Chondrocyte (in vitro differentiated cells): ENCODE measurements at regions not wholly inside any gene's neighbourhood (a gene's known extent, or its start where the extent isn't known, plus 50 kb on each side); places are given as distances from the start of the nearest gene placed in this dataset.
"Not testable (repeated sequence)": the region's sequence is repeated elsewhere in the genome, so short reads cannot be mapped to it uniquely, and the experiment has no call there.

Experiments used
- DNase-seq: peaks from one replicate; pipeline ENCODE4 v3.0.0; 2021; ENCODE audit warnings: mixed read lengths, low spot score
- H3K27ac Mint-ChIP-seq: one replicate; pipeline ENCODE4 v1.8.0; 2021; ENCODE audit warnings: mild to moderate bottlenecking, moderate library complexity, mixed read lengths; ENCODE audit not compliant: unreplicated experiment
- H3K27me3 Mint-ChIP-seq: 2 replicates; pipeline ENCODE4 v1.8.0; 2021; ENCODE audit warnings: low read depth, mixed read lengths
- H3K36me3 Mint-ChIP-seq: 2 replicates; pipeline ENCODE4 v1.8.0; 2021; ENCODE audit warnings: low read depth, mixed read lengths
- H3K4me1 Mint-ChIP-seq: 2 replicates; pipeline ENCODE4 v1.8.0; 2021; ENCODE audit warnings: low read depth, mild to moderate bottlenecking, mixed read lengths
- H3K4me3 Mint-ChIP-seq: one replicate; pipeline ENCODE4 v1.8.0; 2021; ENCODE audit warnings: mild to moderate bottlenecking, moderate library complexity, mixed read lengths; ENCODE audit not compliant: unreplicated experiment
- H3K9me3 Mint-ChIP-seq: 2 replicates; pipeline ENCODE4 v1.8.0; 2021; ENCODE audit warnings: low read depth, mixed read lengths
- TF ChIP-seq, protein P1 (sequence below): fragments of 200-600 bp; sonication (generic); IDR thresholded peaks from 2 replicates; pipeline ENCODE4 v1.5.0; 2021; ENCODE audit warnings: antibody characterized with exemption, mild to moderate bottlenecking, moderate library complexity

DNA sequence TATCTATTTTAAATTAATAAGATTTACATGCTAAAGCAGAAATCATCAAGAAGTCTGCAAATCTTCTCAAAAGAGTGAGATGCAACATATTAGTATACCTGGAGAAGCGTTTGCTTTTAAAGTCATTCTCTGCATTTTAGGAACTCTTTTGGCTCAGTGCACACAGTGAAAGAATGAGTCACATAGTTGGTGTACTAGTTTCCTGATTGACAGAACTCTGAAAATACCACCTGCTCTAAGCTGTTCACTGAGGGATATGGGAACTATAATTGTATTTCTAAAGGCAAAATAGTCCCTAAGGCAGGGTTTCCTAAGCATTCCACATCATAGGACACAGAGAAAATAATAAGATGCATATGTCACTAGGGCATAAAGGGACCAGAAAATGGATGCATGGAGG lies 838.5 kb downstream of the DIPK2A start:
- H3K36me3 Mint-ChIP-seq = no peaks in the 10 kb centered on the region
- H3K4me3 Mint-ChIP-seq = no peak overlapping the region
- peaks cover 13% of the 10 kb centered on the region for H3K9me3 Mint-ChIP-seq
- no peaks in the 10 kb centered on the region for H3K27me3 Mint-ChIP-seq
- no peak for DNase-seq
- H3K27ac Mint-ChIP-seq = no peak overlapping the region
- TF ChIP-seq, protein P1, sequence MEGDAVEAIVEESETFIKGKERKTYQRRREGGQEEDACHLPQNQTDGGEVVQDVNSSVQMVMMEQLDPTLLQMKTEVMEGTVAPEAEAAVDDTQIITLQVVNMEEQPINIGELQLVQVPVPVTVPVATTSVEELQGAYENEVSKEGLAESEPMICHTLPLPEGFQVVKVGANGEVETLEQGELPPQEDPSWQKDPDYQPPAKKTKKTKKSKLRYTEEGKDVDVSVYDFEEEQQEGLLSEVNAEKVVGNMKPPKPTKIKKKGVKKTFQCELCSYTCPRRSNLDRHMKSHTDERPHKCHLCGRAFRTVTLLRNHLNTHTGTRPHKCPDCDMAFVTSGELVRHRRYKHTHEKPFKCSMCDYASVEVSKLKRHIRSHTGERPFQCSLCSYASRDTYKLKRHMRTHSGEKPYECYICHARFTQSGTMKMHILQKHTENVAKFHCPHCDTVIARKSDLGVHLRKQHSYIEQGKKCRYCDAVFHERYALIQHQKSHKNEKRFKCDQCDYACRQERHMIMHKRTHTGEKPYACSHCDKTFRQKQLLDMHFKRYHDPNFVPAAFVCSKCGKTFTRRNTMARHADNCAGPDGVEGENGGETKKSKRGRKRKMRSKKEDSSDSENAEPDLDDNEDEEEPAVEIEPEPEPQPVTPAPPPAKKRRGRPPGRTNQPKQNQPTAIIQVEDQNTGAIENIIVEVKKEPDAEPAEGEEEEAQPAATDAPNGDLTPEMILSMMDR = no peak
- H3K4me1 Mint-ChIP-seq = no peaks in the 10 kb centered on the region

DNA sequence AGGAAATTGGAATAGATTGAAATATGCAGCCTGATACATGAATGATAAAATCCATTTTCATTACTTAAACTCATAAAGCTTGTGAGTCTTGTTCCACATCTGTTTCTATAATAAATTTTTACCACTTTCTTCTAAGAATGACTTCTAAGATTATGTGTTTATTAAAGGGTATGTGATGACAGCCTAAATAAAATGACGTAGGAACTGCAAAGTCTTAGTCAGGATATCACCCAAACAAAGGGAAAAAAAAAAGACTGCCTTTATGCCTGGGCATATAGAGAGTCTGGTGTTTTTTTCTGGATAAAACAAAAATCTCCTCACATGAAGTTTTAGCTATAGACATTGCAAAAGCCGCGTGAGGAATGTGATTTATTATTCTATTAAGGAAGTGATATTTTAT lies 844.0 kb downstream of the DIPK2A start:
- DNase-seq = no peak
- H3K27ac Mint-ChIP-seq = no peak overlapping the region
- peaks cover 3% of the 10 kb centered on the region for H3K9me3 Mint-ChIP-seq
- H3K4me1 Mint-ChIP-seq = no peaks in the 10 kb centered on the region
- no peak overlapping the region for H3K4me3 Mint-ChIP-seq
- peaks cover 3% of the 10 kb centered on the region for H3K27me3 Mint-ChIP-seq
- no peaks in the 10 kb centered on the region for H3K36me3 Mint-ChIP-seq
- TF ChIP-seq, protein P1 = no peak

DNA sequence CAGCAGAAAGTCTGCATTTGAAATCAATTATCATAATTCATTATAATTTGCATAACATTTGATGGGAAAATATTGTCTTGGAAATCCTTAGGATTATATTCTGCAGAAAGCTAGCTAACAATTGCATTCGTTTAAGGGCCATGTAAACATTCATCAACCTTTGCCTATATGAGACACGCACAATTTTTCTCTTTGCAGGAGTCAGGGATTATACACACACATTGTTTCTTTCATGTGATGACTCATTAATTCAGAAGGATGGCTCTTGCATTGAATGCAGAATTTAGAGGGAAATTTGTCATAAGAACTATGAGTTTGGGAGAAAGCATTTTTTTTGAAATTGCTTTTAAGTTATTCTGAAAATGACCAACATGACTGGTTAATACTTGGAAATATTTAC lies 844.7 kb downstream of the DIPK2A start:
- H3K4me1 Mint-ChIP-seq = no peaks in the 10 kb centered on the region
- peaks cover 3% of the 10 kb centered on the region for H3K27me3 Mint-ChIP-seq
- DNase-seq = no peak
- H3K36me3 Mint-ChIP-seq = no peaks in the 10 kb centered on the region
- TF ChIP-seq, protein P1 = no peak
- no peak overlapping the region for H3K4me3 Mint-ChIP-seq
- peaks cover 3% of the 10 kb centered on the region for H3K9me3 Mint-ChIP-seq
- no peak overlapping the region for H3K27ac Mint-ChIP-seq

DNA sequence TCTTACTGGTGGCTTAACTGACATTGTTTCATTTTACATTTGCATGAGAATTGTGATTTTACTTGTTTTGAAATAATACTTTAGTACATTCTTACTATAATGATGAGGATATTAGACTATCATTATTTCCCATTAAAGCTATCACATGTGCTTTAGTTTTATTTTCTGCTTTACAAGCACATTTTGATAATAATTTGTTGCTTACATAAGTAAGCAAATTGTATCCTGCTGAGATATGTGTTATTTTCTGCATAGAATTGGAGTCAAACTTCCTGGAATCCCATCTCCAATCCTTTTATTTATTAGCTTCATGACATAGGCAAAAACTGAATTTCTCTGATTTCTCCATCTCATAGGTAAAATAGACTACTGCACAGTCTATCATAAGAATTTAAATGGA lies 847.4 kb downstream of the DIPK2A start:
- peaks cover 3% of the 10 kb centered on the region for H3K27me3 Mint-ChIP-seq
- no peak overlapping the region for H3K27ac Mint-ChIP-seq
- H3K9me3 Mint-ChIP-seq = no peaks in the 10 kb centered on the region
- no peaks in the 10 kb centered on the region for H3K36me3 Mint-ChIP-seq
- H3K4me3 Mint-ChIP-seq = no peak overlapping the region
- TF ChIP-seq, protein P1 = no peak
- DNase-seq = no peak
- H3K4me1 Mint-ChIP-seq = peaks cover 6% of the 10 kb centered on the region

DNA sequence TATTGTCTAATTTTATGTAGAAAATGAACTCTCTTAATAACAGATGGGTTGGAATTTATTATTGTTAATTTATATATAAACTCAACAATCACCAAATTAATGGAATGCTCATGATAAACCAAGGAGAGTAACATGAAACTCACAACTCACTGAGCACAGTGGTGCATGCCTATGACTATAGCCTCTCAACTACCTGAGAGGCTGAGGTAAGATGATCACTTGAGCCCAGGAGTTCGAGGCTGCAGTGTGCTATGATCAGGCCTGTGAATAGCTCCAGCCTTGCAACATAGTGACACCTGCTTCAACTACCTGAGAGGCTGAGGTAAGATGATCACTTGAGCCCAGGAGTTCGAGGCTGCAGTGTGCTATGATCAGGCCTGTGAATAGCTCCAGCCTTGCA lies 848.6 kb downstream of the DIPK2A start:
- not testable (repeated sequence) for H3K27me3 Mint-ChIP-seq, H3K9me3 Mint-ChIP-seq, H3K36me3 Mint-ChIP-seq, H3K27ac Mint-ChIP-seq, H3K4me1 Mint-ChIP-seq, DNase-seq, H3K4me3 Mint-ChIP-seq

DNA sequence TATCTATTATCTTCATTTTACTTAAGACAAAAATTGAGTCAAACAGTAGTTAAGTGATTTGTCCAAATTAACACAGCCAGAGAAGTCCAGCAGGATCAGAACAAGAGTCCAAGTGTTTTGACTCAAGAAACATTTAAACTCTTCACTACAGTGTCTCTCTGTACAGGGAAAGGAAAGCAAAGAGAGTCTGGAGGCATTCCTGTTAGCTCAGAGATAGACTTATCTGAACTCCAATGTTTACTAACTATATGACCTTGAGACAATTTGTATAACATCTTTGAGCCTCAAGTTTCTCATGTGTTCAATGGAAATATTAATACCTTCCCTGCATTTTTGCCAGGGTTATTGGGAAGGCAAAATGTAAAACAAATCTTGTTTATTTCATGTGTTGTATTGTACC lies 849.1 kb downstream of the DIPK2A start:
- H3K4me3 Mint-ChIP-seq = no peak overlapping the region
- TF ChIP-seq, protein P1 = no peak
- peaks cover 6% of the 10 kb centered on the region for H3K4me1 Mint-ChIP-seq
- no peak overlapping the region for H3K27ac Mint-ChIP-seq
- H3K9me3 Mint-ChIP-seq = no peaks in the 10 kb centered on the region
- peaks cover 3% of the 10 kb centered on the region for H3K27me3 Mint-ChIP-seq
- DNase-seq = no peak
- H3K36me3 Mint-ChIP-seq = no peaks in the 10 kb centered on the region
